Colonic mucosa (tissue), 4 donors: ENCODE measurements at regions not wholly inside any gene's neighbourhood (a gene's known extent, or its start where the extent isn't known, plus 50 kb on each side); places are given as distances from the start of the nearest gene placed in this dataset.

Experiments
- DNase-seq: peaks from one replicate; pipeline ENCODE4 v3.0.0-alpha.2; 2020
- H3K27ac ChIP-seq: fragments of 200-600 bp; one replicate; pipeline ENCODE4 v1.8.0; 2021
- H3K27me3 ChIP-seq: fragments of 200-600 bp; one replicate; pipeline ENCODE4 v1.8.0; 2021
- H3K36me3 ChIP-seq: fragments of 200-600 bp; one replicate; pipeline ENCODE4 v1.8.0; 2021
- H3K4me1 ChIP-seq: fragments of 200-600 bp; one replicate; pipeline ENCODE4 v1.8.0; 2021; ENCODE audit warnings: mild to moderate bottlenecking
- H3K4me3 ChIP-seq: fragments of 200-600 bp; one replicate; pipeline ENCODE4 v1.8.0; 2021
- H3K9ac ChIP-seq, 2 donors: one replicate each; pipeline ENCODE4 v1.7.0; 2013; ENCODE audit warnings: control low read depth in 2 of 2, low read depth in 2 of 2, low read length in 2 of 2
- H3K9me3 ChIP-seq: fragments of 200-600 bp; one replicate; pipeline ENCODE4 v1.8.0; 2021
- CTCF ChIP-seq: fragments of 200-600 bp; IDR thresholded peaks from one replicate; pipeline ENCODE4 v1.8.0; 2022; ENCODE audit warnings: antibody characterized with exemption, mild to moderate bottlenecking
- intact Hi-C: fragments of 100-400 bp; cut with DNase I; formaldehyde crosslinking; loops from one replicate; pipeline ENCODE4 v1.14.1; 2022
- donor health status: healthy.
- donor health status: DM: no; HTN: no; CAD: no.
- donor health status: DM: no; HTN: no; CAD: no.

- Histone ChIP-seq H3K4me3 (no peak overlapping the region), H3K27ac (no peak overlapping the region), H3K9ac (no peak overlapping the region), H3K4me1 (no peaks in the 10 kb centered on the region), H3K36me3 (no peaks in the 10 kb centered on the region), H3K9me3 (no peaks in the 10 kb centered on the region), H3K27me3 (no peaks in the 10 kb centered on the region)
- intact Hi-C loops = no loop called here
- no peak for TF ChIP-seq CTCF
- peak; percentile 15 for DNase-seq
Observed at GRCh38 chr17:83175119-83175821, 95.9 kb downstream of the METRNL start.

GRCh38 chr17:83175822-83176622, 96.6 kb downstream of the METRNL start:
- no peaks in the 10 kb centered on the region for H3K9me3 ChIP-seq
- H3K4me3 ChIP-seq = no peak overlapping the region
- no peaks in the 10 kb centered on the region for H3K36me3 ChIP-seq
- intact Hi-C loops = no loop called here
- H3K9ac ChIP-seq = no peak overlapping the region
- H3K27me3 ChIP-seq = no peaks in the 10 kb centered on the region
- H3K4me1 ChIP-seq = no peaks in the 10 kb centered on the region
- TF ChIP-seq CTCF = no peak
- H3K27ac ChIP-seq = no peak overlapping the region
- DNase-seq = no peak

- DNase-seq = peak; percentile 10
- no peaks in the 10 kb centered on the region for H3K4me1 ChIP-seq
- H3K27ac ChIP-seq = no peak overlapping the region
- no peaks in the 10 kb centered on the region for H3K36me3 ChIP-seq
- no peak overlapping the region for H3K4me3 ChIP-seq
- intact Hi-C loops = no loop called here
- H3K9ac ChIP-seq = no peak overlapping the region
- no peak for TF ChIP-seq CTCF
- no peaks in the 10 kb centered on the region for H3K9me3 ChIP-seq
- no peaks in the 10 kb centered on the region for H3K27me3 ChIP-seq
Observed at GRCh38 chr17:83176623-83177583, 97.5 kb downstream of the METRNL start.

GRCh38 chr17:83177611-83178532, 98.5 kb downstream of the METRNL start:
- no peak for TF ChIP-seq CTCF
- Histone ChIP-seq H3K27me3 (no peaks in the 10 kb centered on the region), H3K9me3 (no peaks in the 10 kb centered on the region), H3K4me3 (no peak overlapping the region), H3K9ac (no peak overlapping the region), H3K27ac (no peak overlapping the region), H3K4me1 (no peaks in the 10 kb centered on the region), H3K36me3 (no peaks in the 10 kb centered on the region)
- DNase-seq = peak; percentile 12
- intact Hi-C loops = no loop called here
